Choroid plexus epithelial cell (primary cell): ENCODE measurements at regions not wholly inside any gene's neighbourhood (a gene's known extent, or its start where the extent isn't known, plus 50 kb on each side); places are given as distances from the start of the nearest gene placed in this dataset.

Experiments
- DNase-seq: peaks from one replicate; pipeline ENCODE4 v3.0.0-alpha.2; 2010; ENCODE audit warnings: low read depth
- H3K4me3 ChIP-seq: 2 replicates; pipeline ENCODE4 v1.5.1; 2011; ENCODE audit warnings: low read depth, mild to moderate bottlenecking, control low read depth, low read length, moderate library complexity
- CTCF ChIP-seq: conservative IDR thresholded peaks from 2 replicates; pipeline ENCODE4 v1.5.1; 2011; ENCODE audit warnings: low read depth, mild to moderate bottlenecking, control low read depth, inconsistent platforms, low read length, moderate library complexity

DNA sequence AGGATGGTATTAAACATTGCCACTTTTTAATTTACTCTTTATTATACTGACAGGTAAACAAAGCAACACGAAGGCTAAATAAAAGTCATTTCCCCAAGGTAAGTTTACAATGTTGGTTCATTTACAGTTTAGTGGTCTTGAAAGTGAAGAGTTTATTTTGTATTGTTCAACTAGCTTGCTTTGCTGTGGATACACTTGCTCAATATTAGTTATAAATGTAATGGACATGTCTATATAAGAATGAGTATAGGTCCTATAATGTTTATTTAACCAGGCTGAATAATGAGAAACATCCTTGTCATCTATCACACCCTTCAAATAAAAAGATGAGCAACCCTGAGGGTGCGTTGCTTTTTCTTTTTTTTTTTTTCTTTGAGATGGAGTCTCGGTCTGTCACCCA is 1129.4 kb downstream of the TSN start:
- H3K4me3 ChIP-seq, result no peak overlapping the region
- no peak for TF ChIP-seq CTCF
- DNase-seq, result no peak

- H3K4me3 ChIP-seq, result no peak overlapping the region
- no peak for TF ChIP-seq CTCF
- no peak for DNase-seq
Measured at GRCh38 chr2:122885436-122885835, 1130.0 kb downstream of the TSN start.

DNA sequence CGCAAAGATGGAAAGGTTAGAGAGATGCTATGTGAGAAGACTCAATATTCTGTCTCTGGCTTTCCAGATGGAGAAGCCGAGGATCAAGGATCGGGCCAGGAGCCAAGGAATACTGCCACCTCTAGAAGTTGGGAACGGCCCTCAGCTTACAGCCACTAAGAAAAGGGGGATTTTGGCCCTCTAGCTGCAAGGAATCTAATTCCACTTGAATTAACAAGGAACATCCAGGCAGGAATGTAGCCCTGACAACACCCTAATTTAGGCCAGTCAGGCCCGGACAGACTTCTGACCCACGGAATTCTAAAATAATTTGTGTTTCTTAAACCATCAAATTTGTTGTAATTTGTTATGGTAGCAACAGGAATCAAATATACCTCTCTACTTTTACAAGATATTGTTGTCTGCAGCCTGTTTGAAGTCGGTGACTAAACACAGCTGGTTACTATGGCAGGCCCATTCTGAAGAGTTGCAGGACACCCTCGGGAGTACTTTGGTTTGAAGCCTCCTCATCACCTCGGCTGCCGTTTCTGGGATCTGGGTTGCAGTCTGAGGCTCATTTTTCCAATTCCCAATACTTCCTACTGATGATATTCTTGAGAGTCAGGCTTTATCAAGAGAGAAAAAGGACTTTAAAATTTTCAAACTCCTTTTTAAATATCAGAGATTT is 1131.2 kb downstream of the TSN start:
- no peak for DNase-seq
- H3K4me3 ChIP-seq, result no peak overlapping the region
- no peak for TF ChIP-seq CTCF

GRCh38 chr2:122899614-122900013 is 1125.5 kb upstream of the CNTNAP5 start:
- TF ChIP-seq CTCF, result no peak
- no peak for DNase-seq
- no peak overlapping the region for H3K4me3 ChIP-seq

GRCh38 chr2:122905431-122905830 is 1119.7 kb upstream of the CNTNAP5 start:
- H3K4me3 ChIP-seq, result no peak overlapping the region
- no peak for DNase-seq
- no peak for TF ChIP-seq CTCF

- DNase-seq, result no peak
- TF ChIP-seq CTCF, result no peak
- H3K4me3 ChIP-seq, result no peak overlapping the region
Measured at GRCh38 chr2:122908159-122908558, 1116.9 kb upstream of the CNTNAP5 start.

GRCh38 chr2:122927197-122927596 is 1097.9 kb upstream of the CNTNAP5 start:
- no peak for TF ChIP-seq CTCF
- H3K4me3 ChIP-seq, result no peak overlapping the region
- peak; percentile 1 for DNase-seq
